Erythroblast (primary cell): ENCODE measurements at regions not wholly inside any gene's neighbourhood (a gene's known extent, or its start where the extent isn't known, plus 50 kb on each side); places are given as distances from the start of the nearest gene placed in this dataset.

Source experiments
- GATA1 ChIP-seq: IDR thresholded peaks from 2 replicates; pipeline ENCODE4 v1.6.1; 2011; ENCODE audit warnings: low read depth, mild to moderate bottlenecking, control low read depth, low read length, moderate library complexity
- POLR2A ChIP-seq: IDR thresholded peaks from 2 replicates; pipeline ENCODE4 v1.6.1; 2011; ENCODE audit warnings: mild to moderate bottlenecking, low read length

GRCh38 chr9:19577411-19577810 is 168.6 kb downstream of the ACER2 start:
- no peak for TF ChIP-seq POLR2A
- TF ChIP-seq GATA1: no peak
